Lower lobe of right lung (tissue), 2 donors: ENCODE measurements at regions not wholly inside any gene's neighbourhood (a gene's known extent, or its start where the extent isn't known, plus 50 kb on each side); places are given as distances from the start of the nearest gene placed in this dataset.

Experiments used
- ATAC-seq, 2 donors: fragments of 200-7000 bp; cut with Tn5 transposase; one replicate each; pipeline ENCODE4 v1.9.1; 2020 to 2022; ENCODE audit warnings: mild to moderate bottlenecking in 2 of 2, moderate library complexity in 2 of 2
- DNase-seq: peaks from one replicate; pipeline ENCODE4 v3.0.0-alpha.2; 2020
- H3K27ac ChIP-seq: fragments of 200-600 bp; one replicate; pipeline ENCODE4 v1.8.0; 2022
- H3K27me3 ChIP-seq: fragments of 200-600 bp; one replicate; pipeline ENCODE4 v1.8.0; 2022; ENCODE audit warnings: low read depth
- H3K36me3 ChIP-seq: fragments of 200-600 bp; one replicate; pipeline ENCODE4 v1.8.0; 2022; ENCODE audit warnings: mild to moderate bottlenecking
- H3K4me1 ChIP-seq: fragments of 200-600 bp; one replicate; pipeline ENCODE4 v1.8.0; 2022
- H3K4me3 ChIP-seq: fragments of 200-600 bp; one replicate; pipeline ENCODE4 v1.8.0; 2022; ENCODE audit warnings: mild to moderate bottlenecking
- H3K9me3 ChIP-seq: fragments of 200-600 bp; one replicate; pipeline ENCODE4 v1.8.0; 2022
- intact Hi-C: fragments of 100-400 bp; cut with DNase I; formaldehyde crosslinking; loops from one replicate; pipeline ENCODE4 v1.11.0; 2022
- TF ChIP-seq, protein P1 (sequence below): fragments of 200-600 bp; IDR thresholded peaks from one replicate; pipeline ENCODE4 v1.8.0; 2022; ENCODE audit warnings: antibody characterized with exemption, mild to moderate bottlenecking
- donor health status: DM: no; HTN: yes; CAD: no; lungs with severe emphysema.

DNA sequence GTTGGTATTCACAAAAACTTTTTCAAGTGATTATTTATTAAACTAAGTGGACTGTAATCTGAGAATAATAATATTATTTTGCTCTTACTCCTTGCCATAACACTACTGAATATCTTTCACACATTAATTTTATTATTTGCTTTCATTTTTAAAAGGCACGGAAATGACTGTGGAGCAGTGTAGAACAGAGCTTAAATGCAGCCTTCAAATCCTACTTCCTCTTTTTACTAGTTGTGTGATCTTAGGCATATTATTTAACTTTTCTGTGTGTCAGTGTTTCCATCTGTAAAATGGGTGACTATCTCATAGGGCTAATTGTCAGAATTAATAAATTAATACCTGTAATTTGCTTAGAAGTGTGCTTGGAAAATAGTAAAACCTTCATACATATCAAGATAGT lies 55.5 kb upstream of the SLC8A1 start:
- H3K36me3 ChIP-seq: no peaks in the 10 kb centered on the region
- no peaks in the 10 kb centered on the region for H3K9me3 ChIP-seq
- ATAC-seq (no peak), DNase-seq (no peak)
- H3K4me1 ChIP-seq: no peaks in the 10 kb centered on the region
- H3K27ac ChIP-seq: no peak overlapping the region
- TF ChIP-seq, protein P1, sequence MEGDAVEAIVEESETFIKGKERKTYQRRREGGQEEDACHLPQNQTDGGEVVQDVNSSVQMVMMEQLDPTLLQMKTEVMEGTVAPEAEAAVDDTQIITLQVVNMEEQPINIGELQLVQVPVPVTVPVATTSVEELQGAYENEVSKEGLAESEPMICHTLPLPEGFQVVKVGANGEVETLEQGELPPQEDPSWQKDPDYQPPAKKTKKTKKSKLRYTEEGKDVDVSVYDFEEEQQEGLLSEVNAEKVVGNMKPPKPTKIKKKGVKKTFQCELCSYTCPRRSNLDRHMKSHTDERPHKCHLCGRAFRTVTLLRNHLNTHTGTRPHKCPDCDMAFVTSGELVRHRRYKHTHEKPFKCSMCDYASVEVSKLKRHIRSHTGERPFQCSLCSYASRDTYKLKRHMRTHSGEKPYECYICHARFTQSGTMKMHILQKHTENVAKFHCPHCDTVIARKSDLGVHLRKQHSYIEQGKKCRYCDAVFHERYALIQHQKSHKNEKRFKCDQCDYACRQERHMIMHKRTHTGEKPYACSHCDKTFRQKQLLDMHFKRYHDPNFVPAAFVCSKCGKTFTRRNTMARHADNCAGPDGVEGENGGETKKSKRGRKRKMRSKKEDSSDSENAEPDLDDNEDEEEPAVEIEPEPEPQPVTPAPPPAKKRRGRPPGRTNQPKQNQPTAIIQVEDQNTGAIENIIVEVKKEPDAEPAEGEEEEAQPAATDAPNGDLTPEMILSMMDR: no peak
- no peaks in the 10 kb centered on the region for H3K27me3 ChIP-seq
- H3K4me3 ChIP-seq: no peak overlapping the region
- intact Hi-C loops: no loop called here

DNA sequence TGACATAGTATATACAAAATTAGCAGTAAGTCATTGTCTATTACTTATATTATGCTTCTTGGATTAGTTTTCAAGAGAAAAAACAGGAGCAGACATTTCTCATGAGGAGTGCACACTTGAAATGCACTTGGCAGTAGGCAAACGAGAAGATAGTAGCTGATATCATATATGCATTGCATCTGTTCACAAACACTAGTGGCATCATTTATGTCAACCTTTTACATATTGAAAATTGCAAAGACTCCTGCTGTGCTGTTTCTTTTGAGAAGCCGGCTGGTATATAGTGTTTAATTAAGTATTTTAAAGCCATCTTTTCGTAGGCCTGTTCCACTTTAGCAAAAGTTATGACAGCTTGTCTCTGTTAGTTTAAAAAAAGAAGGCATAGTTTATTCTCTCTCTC lies 58.4 kb upstream of the SLC8A1 start:
- DNase-seq (no peak), ATAC-seq (no peak)
- Histone ChIP-seq H3K27me3 (no peaks in the 10 kb centered on the region), H3K27ac (no peak overlapping the region), H3K4me3 (no peak overlapping the region), H3K36me3 (no peaks in the 10 kb centered on the region), H3K9me3 (no peaks in the 10 kb centered on the region), H3K4me1 (no peaks in the 10 kb centered on the region)
- intact Hi-C loops: no loop called here
- TF ChIP-seq, protein P1: no peak

DNA sequence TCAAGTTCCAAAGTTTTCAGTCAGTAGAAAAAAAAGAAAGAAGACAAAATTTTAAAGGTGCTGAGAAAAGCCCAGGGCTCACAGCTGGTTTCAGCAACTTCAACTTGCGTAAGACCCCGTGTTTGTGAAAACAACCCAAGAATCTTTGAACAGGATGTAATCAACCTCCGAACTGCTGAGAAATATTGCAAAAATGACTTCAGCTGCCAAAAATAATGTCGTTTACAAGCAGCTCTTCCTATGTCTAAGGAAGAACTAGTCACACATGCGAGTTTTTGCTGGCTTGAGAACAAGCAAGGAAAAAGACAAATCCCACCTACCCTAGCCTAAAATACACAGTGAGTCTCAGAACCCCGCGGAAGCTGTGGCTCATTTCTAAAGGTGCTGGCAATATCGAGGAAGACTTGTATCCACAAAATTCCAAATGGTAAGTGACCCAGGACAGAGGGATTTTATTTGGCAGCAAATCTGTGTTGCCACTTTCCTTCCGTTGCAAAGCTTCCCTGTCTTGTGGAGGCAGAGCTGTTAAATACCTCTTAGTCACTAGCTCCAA lies 59.8 kb upstream of the SLC8A1 start:
- peak; percentile 41 to 68 for ATAC-seq
- DNase-seq: no peak
- H3K4me3 ChIP-seq: peak overlapping the region; percentile 39
- H3K27ac ChIP-seq: peak overlapping the region; percentile 64
- no peaks in the 10 kb centered on the region for H3K4me1 ChIP-seq
- TF ChIP-seq, protein P1: no peak
- no peaks in the 10 kb centered on the region for H3K36me3 ChIP-seq
- H3K9me3 ChIP-seq: no peaks in the 10 kb centered on the region
- intact Hi-C loops: no loop called here
- H3K27me3 ChIP-seq: no peaks in the 10 kb centered on the region

DNA sequence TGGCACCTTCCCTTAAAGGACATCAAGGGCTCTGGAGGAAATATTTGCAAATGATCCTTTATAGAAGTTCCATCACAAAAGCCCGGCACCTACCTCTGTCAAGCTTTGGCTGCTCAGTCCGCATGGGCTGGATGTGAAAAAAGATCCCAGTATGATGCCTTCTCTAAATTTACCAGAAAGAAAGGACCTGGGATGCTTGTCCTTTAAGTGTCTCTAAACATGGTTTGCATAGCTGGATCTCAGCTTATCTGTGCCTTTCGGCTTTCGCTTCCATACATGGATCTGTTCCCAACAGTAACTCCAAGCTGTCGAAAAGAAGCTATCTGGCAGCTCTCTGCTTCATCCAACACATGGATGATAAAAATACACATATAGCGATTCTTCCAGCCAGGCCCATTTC lies 60.4 kb upstream of the SLC8A1 start:
- H3K27me3 ChIP-seq: no peaks in the 10 kb centered on the region
- no peaks in the 10 kb centered on the region for H3K4me1 ChIP-seq
- no peaks in the 10 kb centered on the region for H3K36me3 ChIP-seq
- peak overlapping the region; percentile 64 for H3K27ac ChIP-seq
- no peak for DNase-seq
- peak overlapping the region; percentile 39 for H3K4me3 ChIP-seq
- TF ChIP-seq, protein P1: no peak
- peak in 1 of 2 donors; percentile 13 for ATAC-seq
- H3K9me3 ChIP-seq: no peaks in the 10 kb centered on the region
- intact Hi-C loops: no loop called here

DNA sequence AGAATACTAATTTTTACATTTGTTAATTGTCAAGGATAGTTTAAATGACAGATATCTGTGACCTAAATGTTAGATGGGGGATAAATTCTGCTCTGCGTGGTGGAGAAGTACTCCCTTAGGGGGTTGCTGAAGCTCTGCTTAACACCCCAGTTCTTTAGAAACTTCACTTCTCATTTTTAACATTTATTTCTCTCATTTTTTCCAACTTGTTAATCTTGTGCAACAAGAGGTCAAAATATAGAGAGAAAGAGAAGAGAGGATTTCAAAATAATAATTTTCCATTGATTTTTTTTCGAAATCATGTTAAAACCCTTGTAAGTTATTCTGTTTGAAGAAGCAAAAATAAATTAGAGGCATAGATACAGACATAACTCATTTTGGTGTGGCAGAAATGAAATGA lies 61.3 kb upstream of the SLC8A1 start:
- H3K27ac ChIP-seq: no peak overlapping the region
- no peaks in the 10 kb centered on the region for H3K4me1 ChIP-seq
- H3K27me3 ChIP-seq: no peaks in the 10 kb centered on the region
- no peaks in the 10 kb centered on the region for H3K36me3 ChIP-seq
- peak overlapping the region; percentile 39 for H3K4me3 ChIP-seq
- DNase-seq (no peak), ATAC-seq (no peak)
- intact Hi-C loops: no loop called here
- TF ChIP-seq, protein P1: no peak
- H3K9me3 ChIP-seq: no peaks in the 10 kb centered on the region

DNA sequence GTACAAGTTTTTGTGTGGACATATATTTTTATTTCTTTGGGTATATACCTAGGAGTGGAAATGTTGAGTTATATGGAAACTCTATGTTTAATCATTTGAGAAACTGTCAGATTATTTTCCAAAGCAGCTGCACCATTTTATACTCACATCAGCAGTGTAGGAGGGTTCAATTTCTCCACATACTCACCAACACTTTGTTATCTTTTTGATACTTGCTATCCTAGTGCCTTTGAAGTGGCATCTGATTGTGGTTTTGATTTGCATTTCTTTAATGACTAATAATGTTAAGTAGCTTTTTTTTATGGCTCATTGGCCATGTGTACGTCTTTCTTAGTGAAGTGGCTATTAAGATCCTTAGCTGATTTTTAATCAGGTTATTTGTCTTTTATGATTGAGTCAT lies 64.7 kb upstream of the SLC8A1 start:
- Histone ChIP-seq H3K9me3 (no peaks in the 10 kb centered on the region), H3K4me1 (no peaks in the 10 kb centered on the region), H3K4me3 (no peak overlapping the region), H3K27ac (no peak overlapping the region), H3K27me3 (no peaks in the 10 kb centered on the region), H3K36me3 (no peaks in the 10 kb centered on the region)
- ATAC-seq (no peak), DNase-seq (no peak)
- intact Hi-C loops: no loop called here
- TF ChIP-seq, protein P1: no peak
